ENCODE measurements at regions not wholly inside any gene's neighbourhood (a gene's known extent, or its start where the extent isn't known, plus 50 kb on each side); places are given as distances from the start of the nearest gene placed in this dataset.

DNA sequence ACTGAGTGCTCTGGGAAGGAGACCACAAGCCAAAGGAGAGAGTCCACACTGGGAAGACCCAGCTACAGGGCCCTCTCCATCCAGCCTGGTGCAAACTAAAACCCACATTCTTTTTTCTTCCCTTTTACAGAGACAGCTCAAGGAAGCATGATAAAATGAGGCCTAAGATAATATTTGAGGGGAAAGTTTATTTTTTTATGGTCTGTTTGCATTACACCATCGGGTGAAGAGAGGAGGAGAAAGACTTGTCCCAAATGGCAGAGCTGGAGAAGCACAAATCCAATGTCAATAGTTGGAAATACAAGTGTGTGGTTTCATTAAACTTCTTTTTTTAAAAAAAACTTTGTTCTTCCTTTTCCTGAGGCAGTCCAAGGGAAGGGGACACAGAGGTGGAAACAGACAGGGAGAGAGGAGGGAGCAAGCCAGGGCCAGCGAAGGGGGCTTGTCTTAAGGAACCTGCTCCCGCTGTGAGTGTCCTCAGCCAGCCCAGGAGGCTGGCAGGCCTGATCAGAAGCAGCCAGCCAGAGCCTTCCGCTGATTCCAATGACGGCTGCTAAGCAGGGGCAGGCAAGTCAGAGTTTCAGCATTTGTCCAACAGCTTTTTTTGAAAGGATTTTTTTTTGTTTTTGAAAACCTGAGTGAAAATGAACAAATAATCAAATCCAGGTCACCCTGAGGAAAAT, 203.8 kb upstream of the SIX2 start:
- DNase-seq (ENCODE audit: low spot score): no peak

DNA sequence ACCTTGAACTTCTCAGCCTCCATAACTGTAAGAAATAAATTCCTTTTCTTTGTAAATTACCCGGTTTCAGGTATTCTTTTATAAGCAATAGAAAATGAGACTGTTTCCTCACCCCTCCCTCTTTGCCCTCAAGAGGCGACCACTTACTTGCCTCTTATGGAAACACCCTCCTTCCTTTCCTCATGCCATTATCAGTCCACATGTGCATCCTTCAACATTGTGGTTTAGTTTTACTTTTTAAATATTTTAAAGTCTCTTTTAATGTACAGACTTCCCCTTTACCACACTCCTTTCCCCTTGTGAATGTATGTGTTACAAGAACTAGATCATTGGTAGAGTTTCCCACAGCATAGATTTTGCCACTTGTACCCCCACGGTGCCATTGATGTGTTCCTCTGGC, 202.4 kb upstream of the SIX2 start:
- DNase-seq (ENCODE audit: low spot score): no peak

DNA sequence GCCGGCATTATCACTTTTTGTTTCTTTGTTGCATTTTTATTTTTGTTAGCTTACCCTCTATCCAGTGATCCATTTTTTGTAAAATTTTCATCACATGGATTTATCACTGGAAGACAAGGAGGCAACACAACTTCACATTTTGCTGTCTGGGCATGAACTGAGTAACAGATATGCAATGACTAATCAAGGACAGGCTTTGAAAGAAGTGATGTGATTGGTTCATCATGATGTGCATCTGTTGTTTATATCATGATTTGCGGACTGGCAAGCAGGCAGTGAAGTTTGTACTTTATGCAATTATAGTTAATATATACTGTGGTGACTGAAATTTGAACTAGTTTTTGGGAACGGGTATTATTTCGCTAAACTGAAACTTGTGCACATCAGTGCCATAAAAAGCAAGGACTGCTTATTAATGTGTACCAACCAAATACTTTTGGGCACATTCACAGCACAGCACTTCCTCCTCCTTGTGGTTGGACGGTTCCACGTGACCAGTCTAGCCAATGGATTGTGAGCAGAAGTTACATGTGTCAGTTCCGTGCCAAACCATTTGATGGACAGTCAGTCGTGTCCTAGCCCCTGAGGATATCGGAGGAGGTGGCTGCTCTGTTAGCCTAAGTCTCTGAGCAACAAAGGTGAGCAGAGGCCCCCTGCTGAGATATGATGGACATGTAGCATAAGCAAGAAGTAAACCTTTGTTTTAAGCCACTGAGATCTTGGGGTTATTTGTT, 201.4 kb upstream of the SIX2 start:
- DNase-seq (ENCODE audit: low spot score): no peak

- no peak for DNase-seq (ENCODE audit: low spot score)
Measured at GRCh38 chr2:45209875-45210274, 200.6 kb upstream of the SIX2 start.

DNA sequence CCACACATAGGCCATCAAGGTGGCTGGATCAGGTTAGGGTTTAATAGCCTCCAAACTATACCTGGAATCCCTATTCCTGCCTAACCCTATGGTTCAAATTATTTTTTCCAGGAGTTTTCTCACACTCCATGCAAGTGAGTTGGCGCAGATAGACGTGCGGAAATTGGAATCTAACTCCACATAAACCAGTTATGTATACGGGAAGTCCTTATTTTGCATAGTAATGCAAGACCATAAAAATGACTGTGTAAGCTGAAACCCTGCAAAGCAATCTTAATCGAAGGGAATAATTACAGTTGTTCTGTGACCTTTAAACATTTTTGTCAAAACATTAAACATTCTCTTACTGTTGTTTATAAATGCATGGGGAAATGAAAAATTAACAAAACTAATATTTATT, 200.1 kb upstream of the SIX2 start:
- DNase-seq (ENCODE audit: low spot score): no peak

GRCh38 chr2:45207101-45207500, 197.8 kb upstream of the SIX2 start:
- DNase-seq (ENCODE audit: low spot score): no peak

- no peak for DNase-seq (ENCODE audit: low spot score)
Measured at GRCh38 chr2:45205985-45206384, 196.7 kb upstream of the SIX2 start.

- DNase-seq (ENCODE audit: low spot score): no peak
Measured at GRCh38 chr2:45205480-45205879, 196.2 kb upstream of the SIX2 start.

DNA sequence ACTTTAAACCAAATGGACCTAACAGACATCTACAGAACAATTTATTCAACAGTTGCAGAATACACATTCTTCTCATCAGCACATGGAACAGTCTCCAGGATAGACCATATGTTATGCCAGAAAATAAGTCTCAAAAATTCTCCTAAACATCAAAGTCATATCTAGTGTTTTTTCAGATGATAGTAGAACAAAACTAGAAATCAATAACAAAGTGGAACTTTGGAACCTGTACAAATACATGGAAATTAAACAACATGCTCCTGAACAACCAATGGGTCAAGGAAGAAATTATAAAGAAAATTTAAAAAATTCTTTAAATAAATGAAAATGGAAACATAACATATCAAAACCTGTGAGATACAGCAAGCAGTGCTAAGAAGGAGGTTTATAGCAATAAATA, 194.1 kb upstream of the SIX2 start:
- no peak for DNase-seq (ENCODE audit: low spot score)

DNA sequence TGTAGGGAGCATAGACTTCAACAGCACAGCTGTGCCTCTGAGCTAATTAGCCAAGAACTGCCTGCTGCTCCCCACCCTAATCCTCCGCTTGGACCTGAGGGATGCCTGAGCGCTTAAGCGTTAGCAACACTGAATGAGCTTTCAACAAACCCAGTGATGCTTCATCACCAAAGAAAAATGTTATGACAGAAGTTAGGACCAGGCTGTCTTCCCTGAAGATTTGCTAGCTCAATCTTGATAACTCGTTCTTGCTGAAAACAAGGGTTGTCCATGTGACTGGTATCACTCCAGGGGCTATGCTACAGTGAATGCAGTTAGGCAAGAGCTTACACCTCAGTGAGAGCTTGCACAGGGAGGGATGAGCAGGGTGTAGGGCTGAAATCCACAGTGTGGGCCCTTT, 190.7 kb upstream of the SIX2 start:
- DNase-seq (ENCODE audit: low spot score): no peak

DNA sequence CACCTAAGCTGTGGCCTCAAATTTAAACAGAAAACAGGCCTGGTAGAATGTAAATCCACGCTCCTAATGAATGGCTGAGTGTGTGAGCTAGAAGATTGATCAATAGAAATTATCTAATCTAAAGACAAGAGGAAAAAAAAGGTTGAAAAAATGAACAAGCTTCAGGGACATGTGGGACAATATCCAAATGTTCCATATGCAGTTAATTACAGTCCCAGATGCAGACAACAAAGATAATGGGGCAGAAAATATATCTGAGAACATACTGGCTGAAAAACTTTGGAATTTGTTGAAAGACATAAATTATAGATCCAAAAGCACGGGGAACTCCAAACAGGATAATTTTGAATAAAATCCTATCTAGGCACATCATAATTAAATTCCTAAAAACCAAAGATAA, 186.7 kb upstream of the SIX2 start:
- no peak for DNase-seq (ENCODE audit: low spot score)

DNA sequence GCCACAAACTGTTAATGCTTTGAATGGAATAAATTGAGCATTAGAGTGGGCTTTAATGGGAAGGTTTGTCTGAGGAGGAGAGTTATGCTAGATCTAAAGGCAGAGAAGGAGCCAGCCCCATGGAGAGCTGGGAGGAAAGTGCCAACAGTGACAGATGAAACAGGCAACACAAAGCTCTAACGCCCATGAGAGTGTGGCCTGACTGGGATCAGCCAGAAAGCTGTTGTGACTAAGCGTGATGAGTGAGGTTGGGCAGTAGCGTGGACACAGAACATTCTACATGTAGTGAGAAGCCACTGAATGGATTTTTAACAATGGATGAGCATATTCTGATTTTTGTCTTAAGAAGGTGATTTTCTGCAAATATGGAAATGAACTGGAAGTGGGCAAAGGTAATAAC, 185.3 kb upstream of the SIX2 start:
- DNase-seq (ENCODE audit: low spot score): no peak

- no peak for DNase-seq (ENCODE audit: low spot score)
Measured at GRCh38 chr2:45193581-45193980, 184.3 kb upstream of the SIX2 start.

DNA sequence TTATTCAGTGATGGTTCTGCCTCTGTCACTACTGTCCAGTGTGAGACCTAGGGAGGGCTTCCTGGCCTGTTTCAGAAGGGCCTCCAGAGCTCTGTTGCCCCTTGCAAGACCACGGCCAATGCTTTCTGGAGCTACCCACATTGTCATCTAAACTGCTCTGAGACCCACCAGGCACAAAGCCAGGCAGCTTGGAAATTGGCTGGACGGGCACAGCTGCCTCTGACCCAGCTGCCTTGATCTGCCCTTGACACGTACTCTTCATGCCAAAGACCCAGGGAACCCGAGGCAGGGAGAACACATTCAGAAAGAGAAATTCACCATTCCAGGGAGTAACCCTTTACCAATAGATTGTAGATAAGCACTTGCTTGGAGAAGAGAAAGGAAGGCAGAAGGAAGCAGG, 183.7 kb upstream of the SIX2 start:
- DNase-seq (ENCODE audit: low spot score): no peak

DNA sequence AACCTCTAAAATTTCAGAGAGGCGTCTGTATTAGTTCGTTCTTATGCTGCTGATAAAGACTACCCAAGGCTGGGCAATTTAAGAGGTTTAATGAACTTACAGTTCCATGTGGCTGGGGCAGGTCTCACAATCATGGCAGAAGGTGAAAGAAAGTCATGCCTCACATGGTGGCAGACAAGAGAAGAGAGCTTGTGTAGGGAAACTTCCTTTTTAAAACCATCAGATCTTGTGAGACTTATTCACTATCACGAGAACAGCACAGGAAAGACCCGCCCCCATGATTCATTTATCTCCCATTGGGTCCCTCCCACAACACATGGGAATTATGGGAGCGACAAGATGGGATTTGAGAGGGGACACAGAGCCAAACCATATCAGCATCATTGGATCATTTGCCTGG, 183.2 kb upstream of the SIX2 start:
- DNase-seq (ENCODE audit: low spot score): no peak

DNA sequence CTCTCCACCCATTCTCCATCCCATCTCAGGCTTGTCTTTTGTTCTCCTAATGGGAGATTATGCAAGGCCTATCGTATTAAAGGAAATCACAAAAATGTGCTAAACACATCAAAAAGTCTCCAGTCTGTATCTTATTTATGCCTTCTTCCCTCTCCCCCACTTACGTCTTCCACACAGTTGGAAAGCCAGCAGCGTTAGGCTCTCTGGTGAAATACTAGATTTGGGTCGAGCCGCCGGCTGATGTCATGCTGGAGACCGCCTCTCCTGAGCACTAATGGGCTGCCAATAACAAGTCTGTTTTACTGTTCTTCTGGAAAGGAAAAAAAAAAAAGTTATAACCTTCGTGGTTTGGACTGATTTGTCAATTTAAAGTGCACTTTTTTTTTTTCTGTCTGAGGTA, 182.7 kb upstream of the SIX2 start:
- DNase-seq (ENCODE audit: low spot score): no peak

DNA sequence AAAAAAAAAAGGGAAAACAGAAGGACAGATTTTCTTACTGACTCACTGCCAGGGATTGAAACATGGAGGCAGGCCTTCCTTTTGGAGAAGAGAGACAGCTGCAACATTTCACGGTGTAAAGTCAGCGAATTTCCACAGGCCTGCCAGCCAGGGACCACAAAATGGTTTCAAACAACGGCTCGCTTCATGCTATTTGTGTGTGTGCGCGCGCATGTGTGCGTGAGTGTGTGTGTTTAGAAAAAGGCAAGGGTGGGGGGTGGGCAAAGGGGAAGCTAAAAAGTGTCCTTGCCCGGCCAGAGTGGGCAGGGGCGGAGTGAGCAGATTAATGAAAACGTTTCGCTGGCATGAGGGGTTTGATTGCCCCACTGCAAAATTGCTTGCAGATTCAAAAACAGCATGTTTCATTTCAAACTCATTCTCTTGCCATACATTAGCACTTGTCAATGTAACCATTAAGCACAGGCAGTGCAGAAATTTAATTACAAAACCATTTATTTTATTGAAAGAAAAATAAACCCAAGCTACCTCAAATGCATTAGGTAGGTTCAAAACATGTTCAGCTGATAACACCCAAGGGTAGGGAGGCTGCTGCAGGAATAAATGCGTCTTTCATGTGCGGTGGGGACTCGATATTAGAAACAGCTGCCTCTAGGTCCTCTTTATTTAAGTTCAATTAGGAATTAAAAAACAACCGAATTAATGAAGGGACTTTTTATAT, 182.1 kb upstream of the SIX2 start:
- DNase-seq (ENCODE audit: low spot score): no peak

DNA sequence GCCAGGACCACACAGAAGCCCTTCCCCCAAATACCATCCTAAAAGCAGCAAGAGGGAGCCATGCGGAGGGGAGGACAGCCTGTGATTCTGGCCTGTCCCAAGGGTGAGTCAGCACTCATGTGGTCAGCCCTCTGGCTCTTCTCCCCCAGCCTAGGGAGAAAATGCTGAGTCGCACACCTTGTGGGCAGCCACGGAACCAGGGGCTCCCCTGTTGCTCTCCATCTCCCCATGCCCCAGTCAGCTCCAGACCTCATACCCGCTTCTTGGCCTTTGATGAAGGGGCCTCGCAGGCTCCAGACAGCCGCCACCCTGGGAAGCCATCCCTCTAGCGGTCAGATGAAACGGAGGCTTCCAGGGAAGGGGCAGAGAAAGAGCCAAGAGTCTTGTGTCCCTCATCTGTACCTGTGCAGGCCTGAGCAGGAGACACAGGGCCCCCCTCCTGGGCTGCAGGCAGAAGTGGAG, 181.3 kb upstream of the SIX2 start:
- DNase-seq (ENCODE audit: low spot score): no peak

GRCh38 chr2:45184606-45185005, 175.4 kb upstream of the SIX2 start:
- no peak for DNase-seq (ENCODE audit: low spot score)

GRCh38 chr2:45182667-45183295, 173.5 kb upstream of the SIX2 start:
- DNase-seq (ENCODE audit: low spot score): no peak

- no peak for DNase-seq (ENCODE audit: low spot score)
Measured at GRCh38 chr2:45180779-45181178, 171.5 kb upstream of the SIX2 start.

- DNase-seq (ENCODE audit: low spot score): no peak
Measured at GRCh38 chr2:45180033-45180746, 170.9 kb upstream of the SIX2 start.

Measured in SK-N-DZ (cell line).